HG02870 (cell line): ENCODE measurements at regions not wholly inside any gene's neighbourhood (a gene's known extent, or its start where the extent isn't known, plus 50 kb on each side); places are given as distances from the start of the nearest gene placed in this dataset.
"Not testable (repeated sequence)": the region's sequence is repeated elsewhere in the genome, so short reads cannot be mapped to it uniquely, and the experiment has no call there.

Source experiments
- ATAC-seq: cut with Tn5 transposase; IDR thresholded peaks from one replicate; pipeline ENCODE4 v1.9.1; 2021; ENCODE audit warnings: mild to moderate bottlenecking, moderate library complexity; ENCODE audit not compliant: unreplicated experiment

DNA sequence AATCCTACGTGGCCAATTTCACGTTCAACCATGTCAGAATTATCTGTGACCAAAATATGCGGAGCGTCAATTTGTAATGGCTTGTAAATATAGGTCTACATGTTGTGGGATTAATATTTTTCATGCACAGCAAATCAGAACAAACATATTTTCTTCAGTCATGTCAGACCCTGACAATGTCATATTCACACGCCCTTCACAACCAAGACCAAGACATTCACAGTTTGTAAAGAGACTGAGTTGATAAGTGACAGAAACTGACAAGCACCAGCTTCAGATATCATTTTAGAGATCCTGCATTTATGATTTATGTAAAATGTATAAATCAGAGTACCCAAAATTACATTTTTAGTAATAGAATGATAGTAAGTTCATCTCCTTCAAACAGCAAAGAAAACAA, 57.3 kb upstream of the NOVA1 start:
- ATAC-seq, result no peak

DNA sequence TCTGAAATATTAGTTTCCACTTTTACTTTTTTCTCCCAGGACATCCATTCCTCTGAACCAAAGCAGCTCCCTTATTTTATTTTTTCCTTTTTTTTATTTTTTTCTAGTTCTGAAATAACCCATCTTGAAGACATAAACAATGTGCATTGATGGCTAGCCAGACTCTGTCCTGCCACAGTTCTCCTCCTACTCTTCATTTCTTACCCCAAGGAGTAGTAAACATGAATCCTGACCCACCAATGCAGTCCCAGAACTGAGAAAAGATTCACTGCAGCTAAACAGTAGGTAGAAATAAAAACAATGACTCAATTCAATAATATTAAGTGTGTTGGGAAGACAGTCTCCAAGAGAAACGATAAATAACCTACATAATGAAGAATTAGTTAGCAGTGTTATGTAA, 65.7 kb upstream of the NOVA1 start:
- ATAC-seq, result no peak

- not testable (repeated sequence) for ATAC-seq
Measured at GRCh38 chr14:26678732-26679420, 81.0 kb upstream of the NOVA1 start.

GRCh38 chr14:26685401-26685800, 87.6 kb upstream of the NOVA1 start:
- ATAC-seq, result no peak

DNA sequence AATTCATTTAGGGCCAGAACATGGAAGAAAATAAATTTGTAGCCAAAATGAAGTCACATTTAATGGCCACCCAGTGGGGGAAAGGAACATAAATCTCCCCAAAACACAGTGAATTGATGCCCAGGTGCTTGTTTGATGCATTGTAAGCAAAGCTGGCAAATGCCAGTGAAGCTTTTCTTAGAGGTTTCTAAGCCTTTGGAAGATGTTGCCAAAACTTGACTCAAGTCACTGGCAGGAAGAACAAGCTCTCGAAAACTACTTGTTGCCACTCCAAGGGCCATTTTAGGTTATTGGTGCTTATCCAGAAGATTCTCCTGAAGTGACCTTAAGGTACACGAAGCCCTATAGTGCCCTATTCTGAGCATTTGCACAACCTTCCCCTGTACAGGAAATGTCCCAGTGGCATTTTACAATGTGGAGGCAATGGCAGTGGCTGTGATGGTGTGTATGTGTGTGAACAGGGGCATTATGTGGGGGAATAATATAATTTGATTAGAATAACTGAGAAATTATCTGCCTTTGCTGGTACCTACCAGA, 89.5 kb upstream of the NOVA1 start:
- ATAC-seq, result no peak

GRCh38 chr14:26694521-26694920, 96.7 kb upstream of the NOVA1 start:
- ATAC-seq, result no peak

DNA sequence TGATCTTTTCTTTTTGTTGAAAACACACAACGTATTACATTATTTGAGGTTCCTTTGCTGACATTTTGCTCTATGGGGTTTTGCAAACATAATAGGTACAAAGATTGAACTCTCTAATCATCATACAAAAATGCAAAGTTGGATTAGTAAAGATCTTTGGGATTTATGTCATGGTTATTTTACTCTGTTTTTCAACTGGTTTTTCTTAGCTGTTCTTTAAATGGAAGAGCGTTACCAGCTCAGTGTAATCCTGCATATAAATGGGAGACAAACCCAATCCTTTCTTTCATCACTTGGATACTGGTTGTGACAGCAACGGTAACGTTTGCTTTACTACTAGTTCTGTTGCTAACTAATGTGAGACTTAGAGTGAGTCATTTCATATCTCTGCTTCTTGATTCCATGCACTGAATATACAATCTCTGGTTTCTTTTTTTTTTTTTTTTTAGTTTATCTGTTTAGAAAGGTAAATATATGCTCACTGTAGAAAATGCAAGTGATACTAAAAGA, 104.9 kb upstream of the NOVA1 start:
- ATAC-seq, result no peak

- ATAC-seq, result no peak
Measured at GRCh38 chr14:26703686-26704366, 106.0 kb upstream of the NOVA1 start.

DNA sequence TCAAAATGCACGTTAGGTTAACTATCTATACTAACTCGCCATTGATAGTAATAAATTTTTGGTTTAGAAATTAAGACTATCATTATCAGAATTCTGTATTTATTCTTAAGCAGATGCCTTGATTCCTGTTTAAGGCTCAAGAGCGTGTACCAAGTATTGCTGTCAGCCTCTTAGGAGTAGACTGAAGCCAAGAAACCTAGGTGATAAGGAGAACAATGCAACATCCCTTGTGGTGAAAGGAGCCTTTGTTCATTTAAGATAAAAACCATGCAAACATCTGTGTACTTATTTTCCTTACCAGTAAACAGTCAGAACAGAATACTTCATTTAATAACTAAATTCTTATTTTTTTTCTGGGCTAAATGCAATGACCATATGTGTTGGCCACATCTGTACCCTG, 109.4 kb upstream of the NOVA1 start:
- ATAC-seq, result no peak

- no peak for ATAC-seq
Measured at GRCh38 chr14:26709019-26709418, 111.2 kb upstream of the NOVA1 start.

- no peak for ATAC-seq
Measured at GRCh38 chr14:26719514-26719913, 121.7 kb upstream of the NOVA1 start.

GRCh38 chr14:26722258-26722657, 124.4 kb upstream of the NOVA1 start:
- ATAC-seq, result no peak

DNA sequence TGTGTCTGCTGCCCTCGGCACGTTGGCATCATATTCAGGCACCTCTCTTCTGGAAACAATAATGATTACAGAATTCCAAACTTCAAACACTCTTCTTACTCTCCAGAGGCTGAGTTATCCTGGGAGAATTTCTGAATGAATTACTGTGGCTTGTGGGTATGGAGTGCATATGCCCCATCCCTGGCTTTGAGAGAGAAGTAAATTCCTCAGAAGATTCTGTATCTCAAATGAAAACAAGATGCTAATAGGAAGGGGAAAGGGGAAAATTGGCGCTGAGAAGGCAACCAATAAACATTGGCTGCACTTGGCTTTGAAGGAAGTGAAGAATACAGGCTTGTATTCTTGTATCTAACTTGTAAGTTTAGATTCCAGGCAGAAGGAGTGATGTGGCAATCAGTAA, 132.0 kb upstream of the NOVA1 start:
- no peak for ATAC-seq

- ATAC-seq, result no peak
Measured at GRCh38 chr14:26730929-26731618, 133.2 kb upstream of the NOVA1 start.

DNA sequence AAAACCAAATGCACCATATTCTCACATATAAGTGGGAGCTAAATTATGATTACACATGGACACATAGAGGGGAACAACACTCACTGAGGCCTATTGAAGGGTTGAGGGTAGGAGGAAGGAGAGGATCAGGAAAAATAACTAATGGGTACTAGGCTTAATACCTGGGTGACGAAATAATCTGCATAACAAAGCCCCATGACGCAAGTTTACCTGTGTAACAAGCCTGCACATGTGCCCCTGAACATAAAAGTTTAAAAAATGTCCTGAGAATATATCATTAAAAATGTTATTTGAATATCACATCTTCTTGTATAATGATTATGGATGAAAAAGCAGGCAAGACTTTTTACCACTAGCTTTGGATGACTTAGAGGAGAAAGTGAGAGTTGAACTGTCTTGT, 138.0 kb upstream of the NOVA1 start:
- ATAC-seq, result no peak

- ATAC-seq, result no peak
Measured at GRCh38 chr14:26738571-26738970, 140.7 kb upstream of the NOVA1 start.

DNA sequence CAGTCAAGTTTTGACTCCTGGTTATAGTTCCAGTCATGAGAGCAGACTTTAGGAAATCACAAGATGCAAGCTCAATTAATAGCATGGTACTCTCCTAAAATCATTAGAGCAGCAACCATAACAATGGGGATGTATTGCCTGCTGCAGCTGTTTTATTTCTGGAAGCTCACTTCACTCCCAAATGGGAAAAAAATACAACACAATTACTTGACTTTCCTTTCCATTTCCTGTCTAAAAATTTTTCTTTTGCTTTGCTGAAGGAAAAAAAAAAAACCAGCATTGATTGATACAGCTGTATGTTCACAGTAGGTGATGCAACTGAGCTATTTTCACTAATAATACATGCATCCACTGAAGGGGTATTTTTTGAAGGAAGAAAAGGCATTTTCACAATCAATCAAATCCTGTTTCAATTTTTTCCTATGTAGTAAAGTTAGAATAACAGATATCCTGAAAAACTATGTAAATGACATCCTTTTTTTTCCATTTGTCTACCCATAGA, 143.9 kb upstream of the NOVA1 start:
- ATAC-seq, result no peak

DNA sequence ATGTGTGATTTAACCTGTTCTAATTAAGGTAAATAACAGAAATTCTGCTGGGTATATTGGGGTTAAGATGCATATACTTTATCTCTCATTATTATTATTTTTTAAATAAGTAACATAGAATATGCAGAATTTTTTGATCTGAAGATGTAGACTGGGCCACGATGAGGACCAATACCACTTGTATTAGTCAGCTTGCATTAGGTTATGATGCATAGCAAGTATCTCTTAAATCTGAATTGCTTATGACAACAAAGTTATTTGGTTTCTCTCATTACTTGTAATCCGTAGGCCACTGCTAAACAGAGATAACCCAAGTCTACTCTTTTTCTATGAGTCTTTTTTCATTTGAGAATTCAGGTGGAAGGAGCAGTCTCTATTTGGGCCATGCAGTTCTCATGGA, 145.5 kb upstream of the NOVA1 start:
- ATAC-seq, result no peak

GRCh38 chr14:26744903-26745302, 147.1 kb upstream of the NOVA1 start:
- ATAC-seq, result no peak

DNA sequence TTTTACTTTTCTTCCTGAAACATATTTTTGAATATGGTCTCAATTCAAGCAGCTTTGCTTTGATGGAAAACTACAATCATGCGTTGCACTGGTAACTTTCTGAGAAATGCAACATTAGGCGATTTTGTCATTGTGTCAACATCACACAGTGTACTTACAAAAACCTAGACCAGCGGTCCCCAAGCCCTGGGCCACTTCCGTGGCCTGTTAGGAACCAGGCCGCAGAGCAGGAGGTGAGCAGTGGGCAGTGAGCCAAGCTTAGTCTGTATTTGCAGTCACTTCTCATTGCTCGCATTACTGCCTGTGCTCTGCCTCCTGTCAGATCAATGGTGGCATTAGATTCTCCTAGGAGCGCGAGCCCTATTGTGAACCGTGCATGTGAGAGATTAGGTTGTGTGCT, 163.7 kb upstream of the NOVA1 start:
- ATAC-seq, result no peak

GRCh38 chr14:26765301-26765700, 167.5 kb upstream of the NOVA1 start:
- no peak for ATAC-seq
